HCT116 (cell line): ENCODE measurements at regions not wholly inside any gene's neighbourhood (a gene's known extent, or its start where the extent isn't known, plus 50 kb on each side); places are given as distances from the start of the nearest gene placed in this dataset.

Source experiments
- ATAC-seq: fragments of 200-7000 bp; cut with Tn5 transposase; 2 replicates; pipeline ENCODE4 v1.9.1; 2020; ENCODE audit warnings: mild to moderate bottlenecking, moderate library complexity
- BruUV-seq: library from RNA; stranded (reverse); fragments of 400-500 nt; replicated peaks from 2 replicates; lab custom pipeline; 2021; lab: Mats Ljungman, UMichigan
- CTCF ChIA-PET: fragments of 300-600 bp; sonication (Branson Sonifier 250); formaldehyde crosslinking; loops from one replicate; lab custom pipeline; 2021; ENCODE audit warnings: antibody characterized with exemption; lab: Charles Lee
- POLR2A ChIA-PET: fragments of 300-600, 350-600 bp; sonication (Branson Sonifier 250); formaldehyde crosslinking; loops from one replicate; lab custom pipeline; 2021; ENCODE audit warnings: antibody characterized with exemption; lab: Charles Lee
- RAD21 ChIA-PET, 2 experiments: fragments of 300-600 bp; sonication (Branson Sonifier 250); formaldehyde crosslinking; loops; one replicate each; lab custom pipeline; 2023; ENCODE audit warnings: low total read pairs in 2 of 2; ENCODE audit not compliant: uncharacterized antibody in 2 of 2, unreplicated experiment in 2 of 2, low non-redundant PET in 1 of 2; lab: Charles Lee
- DNase-seq: peaks from one replicate; pipeline ENCODE4 v3.0.0-alpha.2; 2010; ENCODE audit warnings: low read depth, low spot score
- H2AFZ ChIP-seq: fragments of 200-600 bp; shearing (Covaris generic), sonication (generic); 2 replicates; pipeline ENCODE4 v1.6.1; 2017; ENCODE audit warnings: low read depth, mixed run types, mixed read lengths, antibody characterized with exemption, low read length; ENCODE audit not compliant: poor library complexity, severe bottlenecking
- H3K27ac ChIP-seq: 2 replicates; pipeline ENCODE4 v1.5.1; 2012; ENCODE audit warnings: low read depth, low read length
- H3K27me3 ChIP-seq: fragments of 200-600 bp; sonication (generic); 2 replicates; pipeline ENCODE4 v1.6.1; 2016; ENCODE audit warnings: mixed run types, low read length, mixed read lengths; ENCODE audit not compliant: insufficient read depth
- H3K36me3 ChIP-seq, 2 experiments: fragments of 200-500 bp in 1 of 2; fragments of 200-600 bp in 1 of 2; sonication (Bioruptor generic) in 1 of 2; sonication (generic) in 1 of 2; 2 replicates each; pipeline versions ENCODE4 v1.5.1 to v1.6.1; 2014 to 2016; ENCODE audit warnings: low read length in 2 of 2, inconsistent platforms in 1 of 2, mixed read lengths in 1 of 2, mixed run types in 1 of 2; ENCODE audit not compliant: insufficient read depth in 2 of 2, control insufficient read depth in 1 of 2
- H3K4me1 ChIP-seq, 2 experiments: fragments of 200-600 bp in 1 of 2; sonication (generic) in 1 of 2; 2 replicates each; pipeline versions ENCODE4 v1.5.1 to v1.6.1; 2012 to 2017; ENCODE audit warnings: low read length in 2 of 2, inconsistent platforms in 1 of 2, mild to moderate bottlenecking in 1 of 2, mixed read lengths in 1 of 2, mixed run types in 1 of 2, moderate library complexity in 1 of 2; ENCODE audit not compliant: insufficient read depth in 2 of 2, control insufficient read depth in 1 of 2
- H3K4me2 ChIP-seq: fragments of 200-600 bp; sonication (generic); 2 replicates; pipeline ENCODE4 v1.6.1; 2017; ENCODE audit warnings: mixed run types, low read length, mixed read lengths
- H3K4me3 ChIP-seq, 2 experiments: fragments of 200-600 bp in 1 of 2; sonication (generic) in 1 of 2; replicated peaks in 1 of 2; 2 replicates each; pipeline ENCODE4 v1.5.1; 2011 to 2016; ENCODE audit warnings: low read length in 2 of 2, control low read depth in 1 of 2, low read depth in 1 of 2, mild to moderate bottlenecking in 1 of 2, mixed read lengths in 1 of 2, mixed run types in 1 of 2
- H3K79me2 ChIP-seq: fragments of 200-600 bp; sonication (generic); 2 replicates; pipeline ENCODE4 v1.6.1; 2017; ENCODE audit warnings: mild to moderate bottlenecking, mixed run types, low read length, moderate library complexity, mixed read lengths; ENCODE audit not compliant: insufficient read depth
- H3K9ac ChIP-seq: fragments of 200-600 bp; sonication (generic); 2 replicates; pipeline ENCODE4 v1.6.1; 2016; ENCODE audit warnings: low read length, mixed read lengths
- H3K9me2 ChIP-seq: fragments of 200-600 bp; sonication (generic), shearing (Covaris generic); 2 replicates; pipeline ENCODE4 v1.6.1; 2017; ENCODE audit warnings: mixed run types, mild to moderate bottlenecking, moderate library complexity; ENCODE audit not compliant: insufficient read depth
- H3K9me3 ChIP-seq, 2 experiments: fragments of 200-500 bp in 1 of 2; fragments of 200-600 bp in 1 of 2; sonication (Bioruptor generic) in 1 of 2; sonication (generic) in 1 of 2; 2 replicates each; pipeline ENCODE4 v1.6.1; 2014 to 2017; ENCODE audit warnings: low read length in 2 of 2, mixed read lengths in 2 of 2, inconsistent platforms in 1 of 2, low read depth in 1 of 2, mild to moderate bottlenecking in 1 of 2, mixed run types in 1 of 2, moderate library complexity in 1 of 2; ENCODE audit not compliant: control insufficient read depth in 1 of 2, insufficient read depth in 1 of 2
- H4K20me1 ChIP-seq: fragments of 200-600 bp; sonication (generic), shearing (Covaris generic); 2 replicates; pipeline ENCODE4 v1.6.1; 2017; ENCODE audit warnings: mixed run types, mild to moderate bottlenecking, moderate library complexity; ENCODE audit not compliant: insufficient read depth
- CBX3 ChIP-seq: IDR thresholded peaks from 2 replicates; pipeline ENCODE4 v1.6.1; 2012; ENCODE audit warnings: low read depth
- EGR1 ChIP-seq: IDR thresholded peaks from 2 replicates; pipeline ENCODE4 v1.6.1; 2012; ENCODE audit warnings: low read depth
- ELF1 ChIP-seq: IDR thresholded peaks from 2 replicates; pipeline ENCODE4 v1.6.1; 2012; ENCODE audit warnings: low read depth, borderline replicate concordance
- EZH2 ChIP-seq: fragments of 200-600 bp; sonication (generic); IDR thresholded peaks from 2 replicates; pipeline ENCODE4 v1.6.1; 2017; ENCODE audit warnings: antibody characterized with exemption, mixed run types
- EZH2phosphoT487 ChIP-seq: fragments of 200-600 bp; IDR thresholded peaks from 2 replicates; pipeline ENCODE4 v1.6.1; 2018; ENCODE audit warnings: antibody characterized with exemption, borderline replicate concordance
- POLR2A ChIP-seq: IDR thresholded peaks from 2 replicates; pipeline ENCODE4 v1.7.0; 2011; ENCODE audit warnings: borderline replicate concordance; ENCODE audit not compliant: insufficient read depth, insufficient read length; ENCODE audit errors: extremely low read depth
- POLR2AphosphoS5 ChIP-seq: IDR thresholded peaks from 2 replicates; pipeline ENCODE4 v1.6.1; 2011; ENCODE audit warnings: mild to moderate bottlenecking, low read depth, low read length, moderate library complexity
- REST ChIP-seq: IDR thresholded peaks from 2 replicates; pipeline ENCODE4 v1.6.1; 2012; ENCODE audit warnings: low read depth
- SRF ChIP-seq: IDR thresholded peaks from 2 replicates; pipeline ENCODE4 v1.6.1; 2012; ENCODE audit warnings: low read depth
- TCF7L2 ChIP-seq: IDR thresholded peaks from 2 replicates; pipeline ENCODE4 v1.7.0; 2011; ENCODE audit warnings: borderline replicate concordance, inconsistent platforms; ENCODE audit not compliant: insufficient read depth, insufficient read length; ENCODE audit errors: extremely low read depth
- YY1 ChIP-seq: IDR thresholded peaks from 2 replicates; pipeline ENCODE4 v1.6.1; 2011; ENCODE audit warnings: low read length, low read depth, moderate library complexity, mild to moderate bottlenecking; ENCODE audit not compliant: insufficient replicate concordance; ENCODE audit errors: extremely low read depth
- ZBTB33 ChIP-seq: IDR thresholded peaks from 2 replicates; pipeline ENCODE4 v1.6.1; 2011; ENCODE audit warnings: mild to moderate bottlenecking, low read length, moderate library complexity; ENCODE audit not compliant: insufficient replicate concordance; ENCODE audit errors: extremely low read depth
- ZFX ChIP-seq: fragments of 450-650 bp; IDR thresholded peaks from 2 replicates; pipeline ENCODE4 v1.6.1; 2017
- ZNF274 ChIP-seq: fragments of 200-500 bp; sonication (Bioruptor generic); IDR thresholded peaks from 2 replicates; pipeline ENCODE4 v1.6.1; 2014; ENCODE audit warnings: mild to moderate bottlenecking, low read depth, low read length, inconsistent platforms
- intact Hi-C: fragments of 100-400 bp; cut with micrococcal nuclease; formaldehyde crosslinking; loops from 2 replicates; pipeline ENCODE4 v1.10.0; 2022

GRCh38 chr2:221077251-221077650 is 494.9 kb downstream of the EPHA4 start:
- ATAC-seq = no peak
- TF ChIP-seq POLR2AphosphoS5 (no peak), ZNF274 (no peak), ZFX (no peak), ZBTB33 (no peak), TCF7L2 (no peak), EZH2 (no peak), YY1 (no peak), POLR2A (no peak), CBX3 (no peak), EGR1 (no peak), EZH2phosphoT487 (no peak), SRF (no peak), ELF1 (no peak), REST (no peak)
- TF ChIP-seq, all 23 proteins: peak for 0
- Histone ChIP-seq H3K27me3 (no peaks in the 10 kb centered on the region), H3K9me3 (no peaks in the 10 kb centered on the region), H3K4me3 (no peak overlapping the region), H2AFZ (no peak overlapping the region), H3K27ac (no peak overlapping the region), H3K4me2 (no peak overlapping the region), H3K9me2 (no peaks in the 10 kb centered on the region), H4K20me1 (no peaks in the 10 kb centered on the region), H3K79me2 (no peaks in the 10 kb centered on the region), H3K9ac (no peak overlapping the region), H3K36me3 (no peaks in the 10 kb centered on the region), H3K4me1 (no peaks in the 10 kb centered on the region)
- no peak for DNase-seq
- BruUV-seq = no TSS peak
- POLR2A ChIA-PET = no interaction called here
- CTCF ChIA-PET = no interaction called here
- RAD21 ChIA-PET = no interaction called here
- intact Hi-C loops = no loop called here
